Dermis microvascular lymphatic vessel endothelial cell (primary cell): ENCODE measurements at regions not wholly inside any gene's neighbourhood (a gene's known extent, or its start where the extent isn't known, plus 50 kb on each side); places are given as distances from the start of the nearest gene placed in this dataset.
"Not testable (repeated sequence)": the region's sequence is repeated elsewhere in the genome, so short reads cannot be mapped to it uniquely, and the experiment has no call there.

ENCODE experiments used
- DNase-seq, 2 donors: peaks; one replicate each; pipeline versions ENCODE4 v3.0.0 to v3.0.0-alpha.2; 2010; ENCODE audit warnings: low read depth in 2 of 2

DNA sequence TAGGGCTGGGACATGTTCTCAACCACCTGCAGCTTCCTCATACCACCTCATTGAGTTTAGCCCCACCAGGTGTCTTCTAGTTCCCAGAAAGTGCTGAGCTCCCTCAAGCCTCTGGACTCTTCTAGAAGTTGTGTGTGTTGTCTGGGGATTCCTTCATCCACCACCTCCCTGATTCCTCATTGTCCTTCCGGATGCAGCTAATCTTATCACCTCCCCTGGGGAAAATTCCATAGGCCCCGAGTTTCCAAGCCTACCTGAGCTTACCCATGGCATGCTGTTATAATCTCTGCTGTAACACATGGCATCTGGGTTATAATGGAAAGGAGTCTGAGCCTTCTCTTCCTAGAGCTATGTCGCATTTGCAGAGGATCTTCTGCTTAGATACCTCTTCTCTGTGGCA is 243.5 kb upstream of the SDK2 start:
- DNase-seq, result no peak

DNA sequence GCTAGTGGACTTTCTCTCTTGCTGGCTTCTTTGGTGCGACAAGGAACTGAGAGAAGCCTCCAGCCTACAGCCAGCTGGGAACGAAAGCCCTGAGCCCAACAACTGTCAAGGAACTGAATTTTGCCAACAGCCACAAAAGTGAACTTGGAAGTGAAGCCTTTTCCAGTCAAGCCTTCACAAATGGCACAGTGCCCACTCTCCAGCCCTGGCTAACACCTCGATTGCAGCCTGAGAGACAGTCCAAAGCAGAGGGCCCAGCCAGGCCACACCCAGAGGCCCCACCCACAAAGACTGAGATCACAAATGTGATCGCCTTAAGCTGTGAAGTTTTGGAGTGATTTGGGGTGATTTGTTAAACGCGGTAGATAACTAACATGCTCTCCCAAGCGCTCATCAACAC is 244.6 kb upstream of the SDK2 start:
- no peak for DNase-seq

DNA sequence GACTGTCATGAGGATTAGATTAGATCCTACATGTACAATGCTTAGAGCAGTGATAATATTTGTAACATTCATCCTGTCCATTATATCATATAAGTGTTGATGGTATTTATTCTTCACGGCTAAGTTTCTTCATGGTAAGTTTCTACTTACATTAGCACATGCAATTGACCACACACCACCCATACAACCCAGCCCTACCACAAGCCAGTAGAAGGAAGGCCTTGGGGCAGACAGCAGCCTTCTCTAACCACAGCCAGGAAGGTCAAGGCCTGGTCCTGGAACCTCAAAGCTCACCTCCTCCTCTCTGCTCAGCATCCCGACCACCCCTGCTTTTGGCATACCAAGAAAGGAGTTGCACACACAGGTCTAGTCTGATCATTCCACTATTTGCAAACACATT is 245.2 kb upstream of the SDK2 start:
- DNase-seq, result no peak

DNA sequence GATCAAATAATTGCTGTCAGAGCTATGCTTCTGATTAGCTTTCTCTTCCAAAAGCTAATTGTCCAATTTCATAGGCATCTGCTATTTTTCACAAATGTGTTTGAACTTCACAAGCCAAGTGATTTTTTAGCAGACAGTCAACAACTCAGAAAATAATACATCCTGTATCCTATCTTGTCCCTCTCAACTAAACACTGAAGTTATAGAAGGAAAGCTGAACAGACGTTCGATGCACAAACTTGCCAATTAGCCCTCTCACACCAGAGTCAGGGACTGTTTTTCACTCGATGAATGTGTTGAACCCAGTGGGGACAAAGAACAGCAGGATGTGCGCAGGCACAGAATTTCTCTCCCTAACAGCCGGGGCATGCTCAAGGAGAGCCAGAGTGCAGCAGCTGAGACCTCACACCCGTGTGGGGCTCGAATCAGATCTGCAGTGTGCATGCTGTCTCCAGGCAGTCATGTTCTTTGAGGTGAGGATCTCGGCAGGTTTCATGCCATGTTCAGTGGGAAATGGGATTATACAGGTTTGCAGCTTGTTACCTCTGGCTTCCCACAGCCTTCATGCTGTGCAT is 246.7 kb upstream of the SDK2 start:
- no peak for DNase-seq

DNA sequence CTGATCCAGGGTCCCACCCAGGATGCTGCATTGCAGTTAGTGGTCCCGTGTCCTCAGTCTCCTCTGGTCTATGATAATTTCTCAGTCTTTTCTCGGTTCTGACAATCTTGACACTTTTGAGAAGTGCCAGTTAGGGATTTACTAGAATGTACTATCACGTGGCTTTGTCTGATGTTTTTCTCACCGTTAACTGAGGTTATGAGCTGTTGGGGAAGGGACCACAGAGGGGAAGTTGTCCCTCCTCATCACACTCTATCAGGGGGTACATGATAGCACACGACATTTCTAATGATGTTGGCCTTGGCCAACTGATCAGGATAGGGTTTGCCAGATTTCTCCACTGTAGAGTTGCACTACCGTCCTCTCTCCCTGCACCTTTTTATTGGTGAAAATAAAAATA is 250.9 kb upstream of the SDK2 start:
- DNase-seq, result no peak

DNA sequence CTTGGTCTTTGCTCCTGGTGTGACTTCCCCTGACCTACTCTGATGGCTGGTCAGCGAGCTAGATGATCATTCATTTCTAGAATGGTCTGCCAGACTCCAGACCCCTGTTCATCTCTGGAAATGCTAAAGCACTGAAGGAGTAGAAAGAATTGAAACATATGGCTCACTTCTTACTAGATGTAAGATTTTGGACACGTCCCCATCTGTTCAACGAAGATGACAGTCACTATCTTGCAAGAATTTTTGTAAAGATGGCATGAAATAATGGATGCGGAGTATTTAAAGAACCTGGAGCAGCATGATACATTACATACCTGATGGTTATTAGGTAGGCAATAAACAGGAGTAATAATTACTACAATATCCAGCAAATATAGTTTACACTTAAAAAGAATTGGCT is 252.7 kb upstream of the SDK2 start:
- no peak for DNase-seq

DNA sequence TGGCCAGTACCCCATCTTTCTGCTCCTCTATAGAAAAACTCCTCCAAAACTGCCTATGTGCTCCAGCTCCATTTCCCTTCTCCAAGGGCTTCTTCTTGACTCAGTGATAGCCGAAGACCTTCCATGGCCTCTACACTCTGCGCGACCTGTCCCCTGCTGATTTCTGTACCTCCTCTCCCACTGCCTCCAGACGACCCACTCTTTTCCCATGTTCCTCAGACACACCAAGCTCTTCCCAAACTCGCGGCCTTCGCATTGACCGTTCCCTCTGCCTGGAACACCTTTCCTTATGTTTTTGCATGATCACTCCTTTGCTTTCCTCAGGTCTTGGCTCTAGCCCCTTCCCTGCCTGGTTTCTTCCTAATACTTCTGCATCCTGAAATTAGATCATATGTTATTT is 255.6 kb upstream of the SDK2 start:
- DNase-seq, result no peak

DNA sequence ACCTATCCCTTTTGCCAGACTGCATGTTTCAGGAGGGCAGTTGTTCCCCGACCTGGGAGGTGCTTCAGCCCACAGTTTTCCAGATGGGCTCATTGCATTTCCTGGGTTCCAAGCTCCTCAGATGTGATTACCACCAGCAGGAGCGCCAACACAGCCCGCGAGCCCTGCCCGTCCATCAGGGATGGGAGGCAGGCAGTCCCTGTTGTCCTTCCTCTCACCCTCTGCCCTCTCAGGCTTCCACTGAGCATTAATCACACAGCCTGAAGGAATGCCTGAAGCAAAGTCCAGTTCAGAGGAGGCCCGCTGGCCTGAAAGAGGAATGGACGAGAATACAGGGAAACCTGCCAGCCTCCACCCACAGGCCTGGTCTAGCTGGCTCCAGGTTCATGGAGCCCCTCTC is 256.3 kb upstream of the SDK2 start:
- DNase-seq, result no peak

DNA sequence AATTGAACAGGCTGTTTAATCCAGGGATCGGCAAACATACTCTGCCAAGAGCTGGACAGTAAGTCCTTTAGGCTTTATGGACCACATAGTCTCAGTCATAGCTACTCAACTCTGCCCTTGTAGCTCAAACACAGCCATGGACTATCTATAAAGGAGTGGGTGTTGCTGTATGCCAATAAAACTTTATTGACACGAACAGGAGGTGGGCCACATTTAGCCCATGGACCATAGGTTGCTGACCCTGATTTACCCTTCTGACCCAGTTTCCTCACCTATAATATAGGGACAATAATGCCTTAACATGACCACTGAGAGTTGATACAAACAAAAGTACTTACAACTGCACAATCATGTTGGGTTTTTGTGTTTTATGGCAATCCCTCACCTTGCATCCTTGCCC is 257.0 kb upstream of the SDK2 start:
- no peak for DNase-seq

DNA sequence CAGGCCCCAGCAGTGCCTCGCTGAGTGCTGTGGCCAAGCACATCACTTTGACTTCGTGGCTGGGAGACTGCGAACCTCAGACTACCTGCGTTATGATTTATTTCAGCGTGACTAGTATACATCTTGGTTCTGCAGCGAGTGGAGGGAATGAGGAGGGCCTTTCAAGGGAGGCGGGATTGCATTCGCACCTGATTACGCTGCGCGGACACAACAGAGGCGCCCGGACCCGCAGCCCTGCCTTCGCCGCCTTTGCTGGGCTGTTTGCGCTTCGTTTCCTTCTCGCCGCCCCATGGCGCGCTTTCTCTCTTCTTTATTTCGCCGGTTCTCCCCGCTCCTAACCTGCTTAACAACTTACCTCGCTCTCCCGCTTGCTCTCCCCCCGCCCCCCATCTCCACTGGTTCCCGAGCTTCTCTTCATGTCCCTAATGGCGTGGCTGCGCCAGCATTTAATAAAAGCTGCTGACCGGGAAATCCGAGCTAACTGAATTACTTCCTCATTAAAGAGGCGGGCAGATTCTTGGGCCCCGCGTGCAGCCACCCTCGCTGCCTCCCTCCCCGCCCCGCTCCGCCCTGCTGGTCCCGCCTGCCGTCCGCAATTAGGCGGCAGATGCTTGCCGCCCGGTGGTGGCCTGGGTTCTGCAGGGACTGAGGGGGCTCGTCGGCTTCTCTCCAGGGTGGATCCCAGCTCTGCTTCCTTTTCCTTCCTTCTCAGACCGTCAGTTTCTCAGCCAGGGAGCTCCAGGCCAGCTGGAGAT is 257.6 kb upstream of the SDK2 start:
- no peak for DNase-seq

DNA sequence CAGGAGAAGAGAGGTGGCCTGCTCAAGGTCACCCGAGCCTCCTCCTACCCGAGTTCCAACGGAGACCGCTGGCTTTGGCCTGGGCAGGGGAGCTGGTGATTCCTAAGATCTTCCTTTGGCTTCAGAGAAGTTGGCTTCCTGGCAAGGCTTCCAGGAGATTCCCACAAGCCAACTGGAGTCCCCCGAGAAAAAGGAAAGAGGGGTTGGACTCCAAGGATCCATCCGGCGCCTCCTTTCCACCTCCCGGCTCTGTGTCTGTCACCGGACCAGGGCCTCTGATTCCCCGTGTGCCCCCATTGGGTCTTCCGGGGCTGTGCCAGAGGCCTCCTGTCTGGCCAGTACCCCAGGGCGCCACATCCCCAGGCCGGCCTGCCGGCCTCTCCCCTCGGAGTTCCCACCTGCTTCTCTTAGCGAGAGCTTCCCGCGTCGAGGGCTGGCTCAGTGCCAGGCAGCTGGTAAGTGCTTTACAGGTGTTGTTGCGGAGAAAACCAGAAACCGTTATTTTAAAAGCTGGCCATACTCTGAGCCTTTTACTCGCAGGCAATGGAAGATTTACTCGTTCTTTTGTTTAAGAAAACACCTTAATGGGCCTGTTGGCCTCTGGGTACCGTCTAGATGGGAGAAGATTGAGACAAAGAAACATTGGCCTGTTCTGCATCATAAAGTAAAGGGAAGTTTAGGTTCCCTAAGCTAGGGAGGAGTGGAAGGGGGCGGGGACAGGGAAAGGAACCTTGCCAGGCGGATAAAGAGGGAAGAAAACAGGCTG is 258.4 kb upstream of the SDK2 start:
- no peak for DNase-seq

DNA sequence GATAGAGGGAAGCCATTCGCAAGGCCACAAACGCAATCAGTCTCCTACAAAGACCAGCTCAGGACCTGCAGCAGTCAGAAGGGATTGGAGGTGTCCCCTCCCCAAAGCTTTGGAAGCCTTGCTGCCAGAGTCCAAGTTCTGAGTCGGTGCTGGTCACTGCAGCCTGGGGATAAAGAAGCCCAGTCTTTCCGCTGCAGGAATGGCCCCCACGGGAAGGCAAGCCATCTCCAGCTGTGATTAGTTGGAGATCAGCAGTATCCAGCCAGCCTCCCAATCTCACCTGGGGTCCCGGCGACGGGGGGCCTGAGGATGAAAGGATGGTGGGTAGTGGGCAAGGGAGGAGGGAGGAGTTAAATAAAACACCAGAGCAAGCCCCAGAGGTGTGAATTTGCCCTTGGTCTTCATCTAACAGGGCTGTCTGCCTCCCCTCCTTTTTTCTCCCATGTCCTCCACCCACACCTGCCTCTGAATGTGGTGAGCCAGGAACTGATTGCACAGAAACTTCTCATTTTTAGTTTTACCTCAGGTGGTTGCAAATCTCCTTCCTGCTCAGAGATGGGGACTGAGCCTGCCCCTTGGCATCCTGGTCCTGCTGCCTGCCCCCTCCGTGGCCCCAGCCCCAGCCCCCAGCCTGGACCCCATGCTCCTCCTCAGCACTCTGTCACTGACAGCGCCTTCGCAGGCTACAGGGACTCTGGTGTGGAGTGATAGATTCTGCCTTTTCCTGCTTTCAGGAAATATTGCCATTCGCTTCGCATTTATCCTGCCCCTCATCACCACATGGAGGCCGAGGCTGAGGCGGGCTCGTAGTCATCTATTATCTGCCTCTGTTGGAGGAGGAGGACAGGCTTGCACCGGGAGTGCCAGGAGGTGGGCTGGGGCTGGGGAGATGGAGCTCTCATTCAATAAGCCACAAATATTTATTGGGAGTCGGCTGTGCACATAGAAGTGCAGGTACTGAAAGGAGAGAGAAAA is 262.9 kb upstream of the SDK2 start:
- DNase-seq, result no peak

DNA sequence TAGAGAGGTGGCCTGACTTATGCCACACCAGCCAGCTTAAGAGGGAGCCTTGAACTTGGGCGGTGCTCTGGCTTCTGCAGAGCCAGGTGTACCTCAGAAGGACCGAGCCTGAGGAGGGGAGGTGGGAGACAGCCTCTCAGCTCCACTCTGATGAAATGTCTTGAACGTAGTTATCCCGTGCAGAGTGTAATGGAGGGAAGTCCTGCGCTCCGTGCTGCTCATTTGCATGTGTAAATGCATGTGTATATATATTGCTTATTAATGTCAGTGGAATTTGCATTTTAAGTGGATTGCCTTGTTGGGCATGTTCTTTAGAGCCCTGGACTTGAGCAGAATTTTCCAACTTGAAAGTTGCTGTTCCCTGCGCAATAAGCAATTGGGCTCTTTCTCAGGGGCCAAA is 264.9 kb upstream of the SDK2 start:
- no peak for DNase-seq

DNA sequence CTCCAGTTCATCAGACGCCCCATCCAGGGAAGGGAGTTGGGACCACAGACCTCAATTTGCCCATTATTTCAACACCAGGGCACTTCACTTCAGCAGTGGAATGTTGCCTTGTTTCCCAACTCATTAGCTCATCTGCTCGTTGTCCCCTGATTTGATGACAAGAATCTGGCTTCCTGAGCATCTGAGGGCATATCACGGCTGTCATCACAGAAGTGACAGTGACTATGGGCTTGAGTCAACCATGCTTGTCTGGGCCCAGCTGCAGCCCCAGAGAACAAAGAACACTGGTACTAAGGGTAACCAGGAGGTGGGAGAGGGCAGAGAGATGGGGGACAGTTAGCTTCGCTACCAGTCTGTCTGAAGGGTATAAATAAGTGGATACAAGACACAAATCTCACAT is 266.0 kb upstream of the SDK2 start:
- DNase-seq, result no peak

DNA sequence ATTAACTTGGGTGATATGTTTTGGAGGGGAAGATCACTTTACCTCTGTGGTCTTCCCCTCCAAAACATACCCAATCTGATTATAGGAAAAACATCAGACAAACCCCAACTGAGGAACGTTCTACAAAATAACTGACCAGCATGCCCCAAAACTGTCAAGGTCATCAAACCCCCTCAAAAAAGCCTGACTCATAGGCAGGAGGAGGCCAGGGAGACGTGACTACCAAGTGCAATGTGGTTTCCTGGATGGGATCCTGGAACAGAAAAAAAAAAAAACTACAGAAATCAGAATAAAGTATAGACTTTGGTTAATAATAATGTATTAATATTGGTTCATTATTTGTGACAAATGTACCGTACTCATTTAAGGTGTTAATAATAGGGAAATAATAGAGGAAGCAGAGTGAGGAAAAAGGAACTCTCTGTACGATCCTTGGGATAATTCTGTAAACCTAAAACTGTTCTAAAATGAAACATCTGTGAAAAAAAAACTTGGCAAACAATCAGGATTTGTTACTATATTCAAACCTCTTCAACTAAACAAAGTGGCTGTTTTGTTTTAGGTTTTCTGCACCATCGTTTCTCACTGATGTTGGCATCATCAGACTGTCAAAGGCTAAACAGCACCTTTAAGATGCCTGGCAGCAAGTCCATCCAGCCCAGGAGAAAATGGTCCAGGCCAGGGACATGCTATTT is 266.7 kb upstream of the SDK2 start:
- no peak for DNase-seq

DNA sequence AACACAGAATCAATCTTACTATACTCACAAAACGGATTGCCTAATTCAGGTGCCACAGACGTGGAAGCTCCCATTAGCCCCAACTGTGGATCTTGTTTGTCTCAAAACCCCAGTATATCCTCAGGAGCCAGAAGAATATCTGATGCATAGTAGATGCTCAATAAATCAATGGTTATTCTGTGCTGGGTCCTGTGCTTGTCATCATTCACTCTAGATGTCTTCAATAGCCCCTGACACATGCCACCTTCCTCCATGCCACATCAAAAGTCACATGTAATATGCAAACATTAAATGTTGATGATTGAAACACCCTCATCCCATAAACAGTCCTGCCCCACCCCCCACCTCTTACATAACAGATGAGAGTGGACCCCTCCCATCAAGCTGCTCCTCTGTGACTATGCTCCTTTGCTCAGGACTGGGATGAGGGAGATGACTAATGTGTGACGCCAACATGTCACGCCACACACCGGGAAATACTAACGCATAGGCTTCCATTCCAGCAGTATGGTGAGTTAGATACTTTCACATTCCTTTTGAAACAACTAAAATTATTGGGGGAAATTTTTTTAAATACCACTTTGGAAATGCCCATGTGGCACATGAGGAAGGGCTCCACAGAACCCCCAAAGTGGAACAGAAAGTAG is 267.6 kb upstream of the SDK2 start:
- no peak for DNase-seq

DNA sequence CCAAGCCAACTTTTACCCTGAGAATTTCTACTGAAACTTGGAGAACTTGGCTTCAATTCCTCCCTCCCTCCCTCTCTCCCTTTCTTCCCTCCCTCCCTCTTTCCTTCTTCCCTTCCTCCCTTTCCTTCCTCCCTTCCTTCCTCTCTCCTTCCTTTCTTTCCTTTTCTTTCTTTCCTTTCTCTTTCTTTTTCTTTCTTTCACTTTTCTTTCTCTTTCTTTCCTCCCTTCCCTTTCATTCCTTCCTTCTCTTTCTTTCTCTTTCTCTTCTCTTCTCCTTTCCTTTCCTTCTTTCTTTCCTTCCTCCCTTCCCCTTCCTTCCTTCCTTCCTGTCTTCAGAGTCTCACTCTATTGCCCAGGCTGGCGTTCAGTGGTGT is 268.1 kb upstream of the SDK2 start:
- no peak for DNase-seq

DNA sequence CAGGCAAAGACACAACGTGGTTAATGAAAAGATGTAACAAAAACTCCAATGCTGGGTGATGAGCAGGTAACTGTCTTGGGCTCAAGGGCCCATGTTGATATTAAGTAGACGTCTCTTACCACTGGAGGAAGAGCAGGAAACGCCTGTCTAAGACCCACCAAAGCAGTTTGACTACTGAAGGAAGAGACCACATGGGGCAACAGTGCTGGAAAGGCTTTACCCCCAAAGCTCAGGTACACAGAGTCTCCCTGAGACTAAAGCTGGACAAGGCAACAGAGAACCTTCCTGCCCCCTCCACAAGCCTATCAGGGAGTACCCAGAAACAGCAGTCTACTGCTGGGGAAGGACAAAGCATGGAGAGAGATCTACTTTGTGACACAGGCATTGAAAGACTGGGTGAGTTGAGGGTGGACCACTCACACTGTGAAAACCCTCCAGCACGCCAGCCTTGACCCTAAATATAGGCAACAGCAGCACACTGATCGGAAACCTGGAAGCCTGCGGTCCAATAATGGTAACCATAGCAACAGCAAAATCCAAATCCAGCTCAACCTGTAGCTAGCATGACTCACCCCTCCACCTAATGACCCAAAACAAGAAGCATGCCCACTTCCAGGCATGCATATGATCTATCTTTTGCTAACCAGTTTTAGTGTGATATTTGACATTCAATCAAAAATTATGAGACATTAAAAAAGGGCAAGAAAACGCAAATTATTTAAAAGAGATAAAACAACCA is 270.5 kb upstream of the SDK2 start:
- no peak for DNase-seq

DNA sequence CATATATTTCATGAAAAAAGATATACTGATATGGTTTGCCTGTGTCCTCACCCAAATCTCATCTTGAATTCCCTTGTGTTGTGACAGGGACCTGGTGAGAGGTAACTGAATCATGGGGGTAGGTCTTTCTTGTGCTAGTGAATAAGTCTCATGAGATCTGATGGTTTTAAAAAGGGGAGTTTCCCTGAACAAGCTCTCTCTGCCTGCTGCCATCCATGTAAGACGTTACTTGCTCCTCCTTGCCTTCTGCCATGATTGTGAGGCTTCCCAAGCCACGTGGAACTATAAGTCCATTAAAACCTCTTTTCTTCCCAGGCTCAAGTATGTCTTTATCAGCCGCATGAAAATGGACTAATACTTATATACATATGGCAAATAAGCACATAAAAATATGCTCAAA is 274.8 kb upstream of the SDK2 start:
- not testable (repeated sequence) for DNase-seq

DNA sequence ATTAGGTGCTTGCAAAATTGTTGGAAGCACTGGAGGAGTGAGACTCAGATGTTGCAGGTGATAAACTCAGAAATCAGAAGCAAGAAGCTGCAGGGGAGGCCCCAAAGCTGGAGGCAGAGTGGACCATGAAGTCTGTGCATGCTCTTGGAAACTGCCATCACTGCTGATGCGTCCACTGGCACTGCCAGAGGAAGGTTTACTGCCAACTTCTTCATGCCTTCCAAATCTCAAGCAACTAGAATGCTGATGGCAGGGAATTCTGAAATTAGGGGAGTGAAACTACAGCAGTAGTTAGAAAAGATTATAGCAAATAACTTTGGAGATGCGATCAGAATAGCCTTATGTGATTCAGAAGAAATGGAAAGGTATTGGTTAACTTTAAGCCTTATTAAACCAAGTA is 277.1 kb upstream of the SDK2 start:
- DNase-seq, result no peak
